Cardiac fibroblast (primary cell): ENCODE measurements at regions not wholly inside any gene's neighbourhood (a gene's known extent, or its start where the extent isn't known, plus 50 kb on each side); places are given as distances from the start of the nearest gene placed in this dataset.

Experiments
- DNase-seq, 2 donors: peaks; one replicate each; pipeline versions ENCODE4 v3.0.0 to v3.0.0-alpha.2; 2010; ENCODE audit warnings: low read depth in 2 of 2
- H3K4me3 ChIP-seq, 2 donors: replicated peaks in 1 of 2; 1 replicate in 1 of 2; 2 replicates in 1 of 2; pipeline ENCODE4 v1.5.1; 2011; ENCODE audit warnings: low read depth in 2 of 2, low read length in 2 of 2, mild to moderate bottlenecking in 2 of 2, moderate library complexity in 1 of 2
- TF ChIP-seq, protein P1 (sequence below): IDR thresholded peaks from one replicate; pipeline ENCODE4 v1.5.1; 2011; ENCODE audit warnings: low read depth, mild to moderate bottlenecking, low read length, inconsistent platforms

DNA sequence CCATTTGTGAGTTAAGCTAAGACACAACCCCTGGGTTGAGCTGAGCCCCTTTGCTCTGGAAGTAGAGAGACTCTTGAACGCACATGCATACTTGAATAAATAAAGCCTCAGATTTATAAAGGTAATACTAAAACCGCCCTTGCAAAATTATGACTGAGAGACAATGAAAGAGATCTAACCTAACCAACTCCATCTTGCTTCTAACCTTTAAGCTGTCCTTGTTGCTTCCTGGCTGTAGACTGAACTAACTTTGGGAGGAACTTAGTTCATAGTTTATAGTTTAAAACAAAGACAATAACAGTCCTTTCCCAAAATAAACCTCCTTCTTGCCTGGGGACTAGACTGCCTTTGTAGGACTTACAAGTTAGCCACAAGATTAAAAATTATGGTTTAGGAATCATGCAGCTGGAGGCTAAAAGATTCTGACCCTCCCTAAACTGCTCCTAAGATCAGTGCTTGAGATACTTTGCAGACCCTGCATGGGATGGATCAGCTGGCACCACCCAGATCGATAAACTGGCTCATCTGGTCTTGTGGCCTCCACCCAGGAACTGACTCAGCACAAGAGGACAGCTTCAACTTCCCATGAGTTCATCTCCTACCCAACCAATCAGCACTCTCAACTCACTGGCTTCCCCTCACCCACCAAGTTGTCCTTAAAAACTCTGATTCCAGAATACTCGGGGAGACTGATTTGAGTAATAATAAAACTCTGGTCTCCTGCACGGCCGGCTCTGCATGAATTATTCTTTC lies 240.2 kb upstream of the SLC14A2 start:
- H3K4me3 ChIP-seq: no peak overlapping the region
- TF ChIP-seq, protein P1, sequence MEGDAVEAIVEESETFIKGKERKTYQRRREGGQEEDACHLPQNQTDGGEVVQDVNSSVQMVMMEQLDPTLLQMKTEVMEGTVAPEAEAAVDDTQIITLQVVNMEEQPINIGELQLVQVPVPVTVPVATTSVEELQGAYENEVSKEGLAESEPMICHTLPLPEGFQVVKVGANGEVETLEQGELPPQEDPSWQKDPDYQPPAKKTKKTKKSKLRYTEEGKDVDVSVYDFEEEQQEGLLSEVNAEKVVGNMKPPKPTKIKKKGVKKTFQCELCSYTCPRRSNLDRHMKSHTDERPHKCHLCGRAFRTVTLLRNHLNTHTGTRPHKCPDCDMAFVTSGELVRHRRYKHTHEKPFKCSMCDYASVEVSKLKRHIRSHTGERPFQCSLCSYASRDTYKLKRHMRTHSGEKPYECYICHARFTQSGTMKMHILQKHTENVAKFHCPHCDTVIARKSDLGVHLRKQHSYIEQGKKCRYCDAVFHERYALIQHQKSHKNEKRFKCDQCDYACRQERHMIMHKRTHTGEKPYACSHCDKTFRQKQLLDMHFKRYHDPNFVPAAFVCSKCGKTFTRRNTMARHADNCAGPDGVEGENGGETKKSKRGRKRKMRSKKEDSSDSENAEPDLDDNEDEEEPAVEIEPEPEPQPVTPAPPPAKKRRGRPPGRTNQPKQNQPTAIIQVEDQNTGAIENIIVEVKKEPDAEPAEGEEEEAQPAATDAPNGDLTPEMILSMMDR: no peak
- DNase-seq: no peak

DNA sequence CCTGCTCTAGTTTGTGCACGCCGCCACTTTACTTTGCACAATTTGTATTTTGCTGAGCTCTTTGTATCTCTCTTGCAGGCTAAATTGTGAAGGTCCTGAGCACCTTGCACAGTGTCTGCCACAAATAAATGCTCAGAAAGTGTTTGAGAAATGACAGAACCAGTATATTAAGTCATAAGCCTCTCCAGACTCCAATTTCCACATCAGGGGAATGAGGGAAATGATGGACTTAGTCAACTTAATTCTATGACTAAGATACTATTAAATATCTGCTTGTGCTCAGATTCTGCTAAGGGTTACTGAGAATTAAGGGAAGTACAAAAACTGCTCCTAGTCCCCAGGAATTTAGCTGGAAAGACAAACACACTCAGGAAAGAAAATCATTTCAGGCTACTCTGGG lies 239.1 kb upstream of the SLC14A2 start:
- no peak for DNase-seq
- TF ChIP-seq, protein P1: no peak
- H3K4me3 ChIP-seq: no peak overlapping the region

DNA sequence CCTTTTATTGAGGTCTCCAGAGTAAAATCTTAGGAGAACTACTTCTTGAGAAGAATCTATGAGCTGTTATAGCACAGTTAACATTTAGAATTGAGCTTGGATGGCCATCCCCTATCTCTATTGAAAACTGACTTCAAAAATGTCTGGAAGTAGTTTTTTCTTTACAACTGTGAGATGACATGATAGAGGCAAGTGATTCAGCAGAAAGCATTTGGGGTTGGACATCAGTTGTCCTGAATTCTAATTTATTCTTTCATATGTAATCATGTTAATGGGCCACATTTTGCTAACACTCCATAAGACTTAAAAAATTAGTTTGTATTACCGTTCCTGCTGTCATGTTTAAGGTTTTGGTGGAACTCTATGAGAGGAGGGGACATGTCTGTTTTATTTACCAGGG lies 237.0 kb upstream of the SLC14A2 start:
- no peak overlapping the region for H3K4me3 ChIP-seq
- TF ChIP-seq, protein P1: no peak
- no peak for DNase-seq

DNA sequence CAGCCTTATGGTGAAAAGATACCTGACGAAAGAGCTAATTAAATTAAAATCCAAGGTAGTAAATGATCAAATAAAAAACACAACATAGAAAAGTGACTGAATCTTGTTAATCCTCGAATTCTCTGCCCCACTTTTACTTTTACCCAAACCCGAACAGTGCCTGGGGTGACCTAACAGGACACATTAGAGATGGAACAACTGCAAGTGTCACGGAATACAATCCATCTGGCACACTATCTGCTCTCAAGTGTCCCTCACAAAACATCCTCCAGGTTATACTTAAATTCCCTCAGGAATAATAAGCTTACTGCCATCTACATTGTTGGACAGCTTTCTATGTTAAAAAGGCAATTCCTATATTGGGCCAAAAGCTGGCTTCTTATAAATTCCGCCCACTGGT lies 236.3 kb upstream of the SLC14A2 start:
- DNase-seq: no peak
- TF ChIP-seq, protein P1: no peak
- no peak overlapping the region for H3K4me3 ChIP-seq

DNA sequence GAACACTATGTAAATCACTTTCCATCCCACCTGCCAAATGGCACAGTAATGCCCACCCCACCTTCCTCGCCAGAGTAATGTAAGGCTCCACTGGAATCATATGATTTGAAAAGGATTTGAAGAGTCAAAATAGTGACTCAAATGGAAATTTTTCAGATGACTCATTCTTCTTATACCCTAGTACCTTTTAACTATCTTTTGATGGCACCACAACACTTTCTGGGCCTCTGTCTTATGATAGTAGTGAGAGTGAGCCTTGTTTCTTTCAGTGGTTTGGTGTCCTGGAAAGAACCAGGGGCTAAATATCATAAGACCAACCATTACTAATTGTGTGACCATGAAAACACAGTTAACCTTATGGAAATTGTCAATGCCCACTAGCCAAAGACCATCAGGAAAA lies 235.4 kb upstream of the SLC14A2 start:
- TF ChIP-seq, protein P1: no peak

DNA sequence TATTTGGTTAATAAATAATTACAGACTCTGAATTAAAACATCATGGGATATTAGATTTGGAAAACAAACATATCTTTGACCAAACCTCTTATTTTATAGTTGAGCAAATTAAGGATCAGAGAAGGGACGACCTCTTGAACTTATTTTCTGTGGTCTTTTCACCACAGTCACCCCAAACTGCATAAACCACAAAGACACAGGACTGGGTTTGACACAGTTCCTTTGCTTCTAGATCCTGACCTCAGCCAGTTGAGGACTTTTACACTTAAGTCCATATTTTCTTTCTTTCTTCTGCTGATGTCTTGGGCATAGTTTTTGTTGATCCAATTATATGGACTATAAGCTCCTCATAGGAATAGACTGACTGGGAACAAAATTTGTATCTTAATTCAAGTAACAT lies 234.0 kb upstream of the SLC14A2 start:
- TF ChIP-seq, protein P1: no peak
- no peak for DNase-seq

More for the DNA sequence above, 235.4 kb upstream of the SLC14A2 start:
- no peak overlapping the region for H3K4me3 ChIP-seq
- DNase-seq: no peak

DNA sequence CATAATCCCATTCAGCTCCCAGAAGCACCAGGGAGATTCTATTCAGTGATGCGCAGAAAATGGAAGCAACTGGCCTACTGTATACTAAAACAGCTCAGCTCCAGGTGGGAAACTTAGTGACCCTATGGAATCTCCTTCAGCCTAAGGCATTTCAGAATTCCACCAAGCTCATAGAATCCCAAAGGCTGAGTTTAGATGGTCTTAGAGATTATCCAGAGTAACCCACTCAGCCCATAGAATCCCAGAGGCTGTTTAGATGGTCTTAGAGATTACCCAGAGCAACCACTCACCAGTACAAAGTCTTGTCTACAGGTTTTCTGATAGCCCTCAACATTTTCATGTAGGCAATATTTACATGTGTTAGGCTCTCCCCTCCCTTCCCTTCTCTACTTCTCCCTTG lies 232.0 kb upstream of the SLC14A2 start:
- DNase-seq: no peak
- H3K4me3 ChIP-seq: no peak overlapping the region
- TF ChIP-seq, protein P1: no peak

More for the DNA sequence above, 234.0 kb upstream of the SLC14A2 start:
- H3K4me3 ChIP-seq: no peak overlapping the region
